DMS53 treated with DMSO at 0.1 percent for 48 hours (cell line): ENCODE measurements at regions not wholly inside any gene's neighbourhood (a gene's known extent, or its start where the extent isn't known, plus 50 kb on each side); places are given as distances from the start of the nearest gene placed in this dataset.
"Not testable (repeated sequence)": the region's sequence is repeated elsewhere in the genome, so short reads cannot be mapped to it uniquely, and the experiment has no call there.

Experiments used
- DNase-seq: peaks from one replicate; lab custom pipeline; 2025; ENCODE audit not compliant: unreplicated experiment; lab: John Stamatoyannopoulos, UW

DNA sequence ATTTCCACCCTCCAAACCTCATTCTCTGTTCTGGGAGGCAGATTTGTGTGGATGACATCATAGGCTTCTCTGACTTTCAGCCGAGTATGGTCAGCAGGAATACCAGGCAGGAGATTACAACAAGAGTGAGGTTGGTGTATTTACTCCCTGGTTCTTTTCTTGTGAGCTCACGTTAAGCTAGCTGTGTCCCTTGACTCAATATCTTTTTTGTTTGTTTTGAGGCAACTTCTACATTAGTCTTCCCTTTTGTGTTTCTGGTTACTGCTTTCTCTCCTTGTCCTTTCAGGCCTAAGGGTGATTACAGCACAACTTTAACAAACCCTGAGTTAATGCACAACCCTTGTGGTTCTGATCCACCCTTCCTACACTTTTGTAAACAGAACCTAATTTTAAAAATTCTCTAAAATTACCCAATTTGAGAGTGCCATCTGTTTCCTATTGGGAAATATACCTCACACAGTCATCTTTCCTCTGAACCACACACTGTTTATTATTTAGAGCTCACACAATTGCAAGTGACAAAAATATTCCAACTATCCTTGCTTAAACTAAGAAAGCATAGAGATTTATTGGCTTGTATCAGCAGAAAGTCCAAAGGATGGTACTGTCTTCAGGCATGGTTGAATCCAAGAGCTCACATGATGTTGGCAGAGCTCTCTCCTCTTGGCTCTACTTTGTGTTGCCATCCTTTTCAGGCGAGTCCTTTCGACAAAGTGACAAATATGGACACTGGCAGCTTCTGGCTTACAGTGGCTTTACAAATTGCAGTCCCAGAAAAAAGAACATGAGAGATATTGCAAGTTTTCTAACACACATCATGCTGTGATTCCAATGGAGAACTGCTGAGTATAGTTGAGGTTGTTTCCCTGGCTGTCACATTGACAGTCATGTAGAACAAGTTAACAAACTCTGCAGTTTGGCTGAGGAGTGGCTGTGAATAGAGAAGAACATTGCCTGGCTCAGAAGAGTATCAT is 150.5 kb upstream of the DDIT4L start:
- no peak for DNase-seq

DNA sequence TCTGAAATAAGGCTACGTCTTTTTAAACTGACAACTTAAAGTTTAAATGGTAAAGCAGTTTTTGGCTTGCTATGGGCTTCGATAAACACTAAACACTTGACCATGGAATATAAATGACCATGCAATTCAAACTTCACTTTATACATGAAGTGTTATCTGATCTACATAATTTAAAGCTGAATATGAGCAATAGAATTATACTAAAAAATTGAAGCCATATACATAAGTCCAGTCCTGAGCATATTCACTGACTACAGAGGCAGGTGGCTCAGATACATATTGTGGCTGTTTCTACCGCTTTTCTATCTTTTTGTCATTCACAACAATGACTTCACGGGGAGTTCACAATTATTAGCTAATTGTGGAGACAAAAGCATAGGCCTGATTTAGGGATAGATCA is 149.6 kb upstream of the DDIT4L start:
- DNase-seq, result no peak

DNA sequence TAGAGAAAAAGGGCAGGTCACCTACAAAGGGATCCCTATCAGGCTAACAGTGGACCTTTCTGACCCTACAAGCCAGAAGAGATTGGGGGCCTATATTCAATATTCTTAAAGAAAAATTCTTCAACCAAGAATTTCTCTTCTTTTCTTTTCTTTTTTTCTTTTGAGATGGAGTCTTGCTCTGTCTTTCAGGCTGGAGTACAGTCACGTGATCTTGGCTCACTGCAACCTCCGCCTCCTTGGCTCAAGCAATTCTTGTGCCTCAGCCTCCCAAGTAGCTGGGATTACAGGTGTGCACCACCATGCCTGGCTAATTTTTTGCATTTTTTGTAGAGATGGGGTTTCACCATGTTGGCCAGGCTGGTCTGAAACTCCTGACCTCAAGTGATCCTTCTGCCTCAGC is 143.2 kb upstream of the DDIT4L start:
- not testable (repeated sequence) for DNase-seq

DNA sequence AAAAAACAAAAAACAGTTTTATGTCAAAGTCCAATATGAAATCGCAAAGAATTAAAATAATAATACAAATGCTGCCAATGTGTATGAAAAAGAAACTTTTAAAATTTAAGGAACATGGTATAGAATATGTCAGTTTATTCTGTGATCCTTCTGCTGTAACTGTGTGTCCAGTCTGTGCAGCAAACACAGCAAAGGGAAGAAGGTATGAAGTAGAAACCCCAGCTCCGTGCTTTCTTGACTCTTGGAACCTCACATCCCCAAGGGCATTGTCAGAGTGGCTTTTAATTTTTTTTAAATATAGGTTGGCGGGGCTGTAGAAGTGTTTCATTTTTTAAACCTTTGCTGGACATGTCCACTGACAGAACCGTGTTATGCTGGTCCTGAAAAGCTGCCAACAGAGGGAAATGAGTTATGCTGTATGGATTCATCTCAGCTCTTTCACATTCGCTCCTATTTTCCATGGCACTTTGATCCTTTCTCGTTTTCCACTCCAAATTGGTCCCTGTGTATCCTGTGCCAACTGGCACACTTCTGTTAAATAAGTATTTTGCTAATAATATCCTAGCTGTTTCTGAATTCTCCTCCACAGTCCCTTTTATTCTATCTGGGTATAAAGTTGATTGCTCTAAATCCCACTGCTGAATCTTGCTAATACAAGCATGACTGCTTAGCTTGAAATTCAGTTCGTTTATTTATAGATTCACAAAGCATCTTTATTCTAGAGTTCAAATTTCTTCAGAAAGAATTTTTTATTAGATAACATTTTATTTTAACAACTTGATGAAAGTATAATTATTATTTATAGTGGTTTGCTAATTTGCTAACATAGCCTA is 127.0 kb upstream of the DDIT4L start:
- DNase-seq, result no peak

DNA sequence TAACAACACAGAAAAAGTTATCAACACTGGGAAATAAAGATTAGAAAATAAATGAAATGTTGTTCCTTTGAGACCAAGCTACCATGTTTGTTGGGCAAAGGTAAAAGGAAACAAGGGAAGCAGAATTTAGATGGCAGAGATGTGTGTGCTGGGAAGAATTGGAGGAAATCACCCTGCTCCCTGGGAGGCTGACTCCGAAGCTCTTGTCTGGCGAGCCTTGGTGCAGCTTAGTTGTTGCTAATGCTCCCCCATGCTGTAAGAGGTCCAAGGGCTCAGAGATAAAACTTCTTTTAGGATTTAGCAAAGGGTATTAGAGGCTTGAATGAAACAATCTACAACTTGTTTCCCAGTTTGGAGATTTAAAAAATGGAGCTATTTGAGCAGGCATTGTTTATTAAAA is 123.8 kb upstream of the DDIT4L start:
- no peak for DNase-seq

DNA sequence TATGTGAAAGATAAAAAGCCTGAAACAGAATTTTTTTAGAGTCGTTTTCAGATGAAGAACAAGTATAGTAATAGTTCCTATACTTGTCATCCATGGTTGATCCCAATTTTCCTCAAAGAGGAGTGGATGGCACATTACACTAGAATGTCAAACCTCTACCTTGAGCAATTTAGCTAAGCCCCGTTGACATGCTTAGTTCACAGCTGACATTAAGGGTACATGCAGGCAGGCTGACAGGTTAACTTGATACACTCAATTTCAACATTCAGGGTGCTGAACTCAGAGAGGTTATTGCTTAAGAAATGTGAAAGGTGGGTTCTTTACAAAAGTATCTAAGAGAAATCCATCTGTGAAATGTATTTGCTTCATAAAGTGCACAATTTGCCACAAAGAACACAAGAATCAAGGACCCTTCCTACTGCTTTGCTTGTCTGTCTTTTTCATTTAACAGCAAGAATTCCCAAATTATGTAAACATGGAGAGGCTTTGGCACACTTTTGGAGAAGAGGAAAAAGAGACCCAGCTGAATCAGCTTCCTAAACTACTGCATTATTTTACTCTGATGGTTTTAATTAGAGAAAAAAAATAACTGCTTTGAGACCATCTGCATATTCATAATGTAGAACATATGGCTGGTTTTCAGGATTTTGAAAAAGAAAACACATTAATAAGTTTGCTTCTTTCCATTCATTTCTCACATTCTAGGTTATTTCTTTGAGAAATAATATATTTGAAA is 122.5 kb upstream of the DDIT4L start:
- DNase-seq, result no peak

DNA sequence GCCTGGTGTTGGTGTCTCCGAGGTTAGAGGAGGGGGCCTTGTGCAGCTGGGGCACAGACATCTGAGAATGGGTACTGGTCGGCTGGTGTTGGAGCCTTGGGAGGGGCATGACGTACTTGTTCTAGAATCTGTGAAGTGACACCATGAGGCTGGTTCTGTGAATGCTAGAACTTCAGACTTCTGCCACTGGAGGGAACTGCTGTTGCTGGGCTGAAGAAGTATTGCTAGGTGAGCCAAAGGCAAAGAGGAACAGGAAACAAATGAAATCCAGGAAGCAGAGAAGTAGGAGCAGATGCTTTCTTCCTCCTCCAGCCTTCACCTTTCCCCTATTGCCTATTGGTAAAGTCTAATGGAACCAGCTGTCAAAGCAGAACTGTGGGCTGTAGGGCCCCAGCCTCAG is 120.9 kb upstream of the DDIT4L start:
- DNase-seq, result peak; percentile 7

DNA sequence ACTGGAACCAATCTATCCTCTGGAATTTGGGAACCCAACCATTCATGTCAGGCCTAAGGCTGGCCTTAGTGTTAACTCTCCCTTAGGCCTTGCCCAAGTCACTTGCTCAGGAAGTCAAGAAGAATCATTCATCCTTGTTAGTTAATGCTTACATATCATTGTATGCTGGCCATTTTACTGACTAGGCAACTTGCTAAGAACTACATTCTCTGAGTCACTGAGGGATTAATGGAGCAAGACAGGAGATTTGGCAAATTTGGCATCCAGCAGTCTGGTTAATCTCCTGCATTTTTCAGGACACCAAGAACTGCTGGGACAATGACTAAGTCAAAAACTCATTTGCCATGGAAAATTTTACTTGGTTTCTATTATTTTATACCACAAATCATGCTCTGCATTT is 115.8 kb upstream of the DDIT4L start:
- DNase-seq, result no peak

DNA sequence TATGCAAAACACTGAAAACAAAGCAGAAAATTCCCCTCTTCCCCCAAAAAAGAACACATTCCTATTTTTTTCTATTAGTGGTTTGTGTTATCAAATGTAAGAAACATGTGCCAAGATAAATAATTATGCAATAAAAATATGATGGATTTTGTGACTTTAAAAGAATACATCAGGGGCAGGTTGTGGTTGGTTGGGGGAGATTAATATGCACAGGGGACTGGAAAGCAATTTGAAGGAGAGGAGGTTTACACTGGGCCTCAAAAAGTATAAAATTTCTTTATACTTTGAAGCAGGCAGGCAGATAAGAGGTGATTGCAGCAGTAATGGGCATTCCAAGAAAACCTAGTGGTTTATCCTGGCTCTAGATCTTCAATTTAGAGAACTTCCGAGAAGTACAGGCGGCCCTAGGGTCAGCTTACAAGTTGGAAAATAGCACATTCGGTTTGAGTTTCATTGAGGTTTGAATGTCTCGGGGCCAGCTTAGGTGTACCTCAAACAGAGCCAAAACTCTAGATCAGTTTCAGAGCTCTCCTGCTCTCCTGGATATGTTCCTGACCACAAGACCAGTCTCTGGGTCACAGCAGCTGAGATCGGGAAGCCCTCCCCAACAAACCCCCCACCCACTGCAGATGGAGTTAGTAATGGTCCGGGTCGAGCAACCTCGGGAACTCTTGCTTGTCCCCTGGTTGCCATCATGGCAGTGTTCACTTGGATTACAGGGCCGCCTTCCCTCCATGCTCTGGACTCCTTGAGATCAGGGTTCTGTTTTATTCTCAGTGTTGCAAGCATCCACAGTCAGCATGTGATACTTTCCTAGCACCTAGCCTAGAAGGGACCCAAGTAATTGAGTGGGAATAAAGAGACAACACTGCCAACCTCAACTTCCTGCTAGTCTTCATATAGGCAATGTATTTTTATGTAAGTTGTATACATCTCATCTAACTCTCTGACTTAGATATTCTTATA is 112.1 kb upstream of the DDIT4L start:
- DNase-seq, result no peak

DNA sequence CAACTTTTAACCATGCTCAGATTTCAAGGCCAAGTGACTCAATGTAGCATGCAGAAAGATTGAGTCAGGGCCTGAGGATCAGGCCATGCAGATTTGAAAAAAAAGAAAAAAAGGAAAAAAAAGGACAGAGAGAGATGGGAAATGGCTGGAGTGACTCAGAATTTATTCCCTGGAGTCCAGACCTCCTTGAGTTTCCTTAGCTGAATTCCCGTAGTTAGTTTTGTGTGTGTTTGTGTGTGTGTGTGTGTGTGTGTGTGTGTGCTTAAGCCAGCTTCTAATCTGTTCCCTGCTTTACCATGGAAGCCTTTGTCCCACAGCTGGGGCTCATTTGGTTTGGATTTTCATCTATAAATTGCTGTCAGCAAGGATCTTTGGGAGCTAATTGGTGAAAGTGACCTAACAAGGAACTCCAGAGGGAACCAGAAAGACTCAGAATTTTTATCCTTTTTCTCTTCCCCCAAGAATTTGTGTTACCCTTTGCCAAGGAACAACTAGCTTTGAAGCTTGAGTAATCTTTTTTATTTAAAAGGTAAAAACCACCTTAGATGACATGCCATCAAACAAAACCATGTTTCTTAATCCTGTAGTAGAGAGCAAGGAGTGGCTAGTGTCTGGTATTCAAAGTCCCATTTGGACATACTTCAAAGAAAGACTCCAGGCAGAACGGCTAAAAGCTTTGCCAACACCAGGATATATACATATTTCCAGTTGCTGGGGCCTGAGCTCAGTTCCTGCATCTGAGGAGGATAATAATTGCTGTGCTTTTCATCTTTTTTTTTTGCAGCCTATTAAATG is 109.0 kb upstream of the DDIT4L start:
- no peak for DNase-seq

DNA sequence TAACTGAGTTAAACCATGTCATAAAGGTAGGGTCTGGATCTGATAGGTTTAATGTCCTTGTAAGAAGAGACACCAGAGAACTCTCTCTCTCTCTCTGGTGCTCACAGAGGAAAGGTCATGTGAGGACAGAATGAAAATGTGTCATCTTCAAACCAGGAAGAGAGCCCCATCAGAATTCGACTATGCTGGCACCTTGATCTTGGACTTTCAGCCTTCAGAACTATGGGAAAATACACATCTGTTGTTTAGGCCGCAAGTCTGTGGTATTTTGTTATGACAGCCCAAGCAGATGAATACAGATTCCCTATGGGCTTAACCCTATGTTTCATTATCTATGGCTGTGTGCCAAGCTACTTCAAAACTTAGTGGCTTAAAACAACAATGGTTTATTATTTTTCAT is 105.5 kb upstream of the DDIT4L start:
- peak; percentile 3 for DNase-seq

DNA sequence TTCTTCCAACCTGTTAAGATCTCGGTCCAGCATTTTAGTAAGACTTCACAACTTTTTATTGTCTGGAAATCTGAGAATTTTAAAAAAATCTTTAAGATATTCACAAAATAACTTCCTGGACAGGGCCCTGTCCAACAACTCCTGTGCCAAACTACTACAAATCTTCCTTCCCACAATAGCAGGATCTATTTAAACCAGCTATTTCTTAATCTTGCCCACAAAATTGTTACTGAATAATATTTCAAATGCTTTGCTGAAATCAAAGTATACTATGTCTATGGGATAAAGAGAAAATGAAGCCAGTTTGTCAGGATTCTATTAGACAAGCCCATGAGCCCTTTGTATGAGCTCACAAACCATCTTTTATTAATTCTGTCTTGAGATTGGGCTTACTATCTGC is 104.1 kb upstream of the DDIT4L start:
- DNase-seq, result no peak

DNA sequence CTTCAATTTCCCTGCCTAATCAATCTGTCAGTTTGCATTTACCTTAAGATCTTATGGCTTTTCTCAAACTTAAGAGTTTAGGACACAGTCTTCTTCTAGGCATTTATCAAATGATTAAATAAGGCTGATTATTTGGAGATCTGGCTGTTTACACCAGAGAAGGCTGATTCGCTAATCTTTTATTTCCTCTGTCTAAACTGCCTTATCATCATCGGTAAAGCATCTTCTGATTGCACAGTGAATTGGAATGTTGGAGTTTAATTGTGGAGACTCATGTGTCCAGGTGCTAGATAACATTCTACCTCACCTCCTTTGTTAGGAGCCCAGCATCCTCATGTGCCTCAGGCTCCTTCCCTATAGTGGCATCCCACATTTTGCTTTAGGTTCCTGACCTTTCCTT is 100.3 kb upstream of the DDIT4L start:
- DNase-seq, result no peak

DNA sequence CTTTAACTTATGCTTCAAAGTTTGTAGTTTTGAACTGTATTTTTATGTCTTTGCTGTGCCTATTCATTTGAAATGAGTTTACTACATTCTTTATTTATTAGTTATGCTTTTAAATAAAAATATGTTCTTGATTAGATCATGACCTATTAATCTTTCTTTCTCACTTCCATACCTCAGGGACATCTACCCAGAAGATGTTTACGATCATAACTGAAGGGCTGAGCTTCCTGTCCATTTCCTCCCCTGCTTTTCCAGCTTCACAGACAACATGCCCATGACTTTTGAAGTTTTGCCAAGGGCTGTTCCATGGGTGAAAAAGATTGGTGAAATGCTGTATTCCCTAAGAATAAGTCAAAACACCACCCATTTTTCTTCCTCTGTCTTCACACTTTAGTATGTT is 99.7 kb upstream of the DDIT4L start:
- DNase-seq, result no peak

DNA sequence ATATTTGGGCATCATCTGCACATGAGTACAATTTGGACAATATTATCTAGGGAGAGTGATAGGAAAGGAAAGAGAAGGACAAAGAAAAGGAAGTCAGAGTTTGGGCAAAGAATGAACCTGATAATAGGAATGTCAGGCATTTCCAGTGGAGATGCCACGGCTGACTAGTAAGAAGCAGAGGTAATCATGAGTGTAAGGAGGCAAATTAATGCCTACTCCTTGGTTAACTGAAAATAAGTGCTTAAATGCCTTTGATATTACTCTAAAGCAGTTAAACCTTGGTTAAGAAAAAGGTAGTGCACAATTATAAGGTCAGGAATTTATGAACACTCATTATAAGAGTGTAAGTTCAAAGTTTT is 99.2 kb upstream of the DDIT4L start:
- DNase-seq, result no peak

DNA sequence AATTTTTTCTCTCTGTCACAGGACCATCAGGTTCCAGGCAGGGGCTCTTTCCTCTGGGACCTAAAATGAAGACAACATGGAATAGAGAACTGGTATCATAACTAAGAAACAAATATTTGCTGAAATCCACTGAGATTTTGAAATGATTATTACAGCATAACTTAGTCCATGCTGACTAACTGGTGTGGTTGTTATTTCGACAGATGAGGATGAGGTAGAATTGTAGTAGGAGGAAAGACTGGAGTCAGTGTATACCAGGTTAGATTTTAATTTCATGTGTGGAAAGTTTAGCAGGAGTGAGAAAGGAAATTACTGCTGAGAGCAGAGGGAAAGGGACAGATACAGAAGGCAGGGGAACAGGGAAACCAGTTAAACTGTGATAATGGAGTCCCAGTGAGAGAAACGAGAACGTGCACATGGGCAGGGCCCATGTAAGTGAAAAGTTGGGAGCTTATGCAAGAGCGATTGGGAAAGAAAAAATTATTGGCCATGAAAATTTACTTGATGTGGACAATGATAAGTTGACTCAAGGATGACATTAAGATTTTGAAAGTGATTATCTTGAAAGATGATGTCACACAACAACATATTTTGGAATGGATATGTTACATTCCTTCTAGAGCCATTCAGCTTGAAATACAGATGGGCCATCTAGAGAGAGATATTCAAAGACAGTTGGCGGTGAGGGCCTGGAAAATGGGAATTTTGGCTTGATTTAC is 98.7 kb upstream of the DDIT4L start:
- no peak for DNase-seq

DNA sequence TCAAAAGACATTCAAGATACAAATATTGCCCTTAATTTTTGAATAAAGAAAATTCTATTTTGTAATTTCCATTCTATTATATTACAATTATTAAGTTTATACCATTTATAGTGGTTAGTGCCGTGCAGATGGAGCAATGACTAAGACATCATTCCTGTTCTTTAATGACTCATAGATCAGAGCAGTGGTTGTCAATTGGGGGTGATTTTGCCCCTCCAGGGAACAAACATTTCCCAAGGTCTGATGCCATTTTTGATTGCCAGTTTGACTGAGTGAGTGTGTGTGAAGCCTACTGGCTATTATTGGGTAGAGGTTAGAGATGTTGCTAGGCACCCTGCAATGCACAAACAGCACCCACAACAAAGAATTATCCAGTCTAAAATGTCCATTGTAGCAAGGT is 97.9 kb upstream of the DDIT4L start:
- no peak for DNase-seq

DNA sequence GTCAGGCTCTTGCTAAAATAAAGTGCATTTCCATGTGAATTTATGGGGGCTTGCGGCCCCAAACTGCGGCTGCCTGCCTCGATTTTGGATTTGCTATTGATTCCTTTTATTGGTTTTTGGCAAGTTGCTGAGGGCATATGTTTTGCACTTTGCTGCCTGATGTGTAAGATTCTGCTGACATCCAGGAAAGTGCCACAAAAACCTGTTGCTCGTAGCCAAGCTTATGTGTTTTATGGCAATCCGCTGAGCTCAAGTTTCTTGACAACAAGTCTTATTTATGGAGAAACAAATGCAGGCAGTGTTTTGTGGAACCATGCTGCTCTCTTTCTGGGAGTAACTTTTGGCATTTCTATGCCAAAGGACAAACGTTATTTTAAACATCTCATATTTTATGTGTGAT is 97.3 kb upstream of the DDIT4L start:
- DNase-seq, result no peak

DNA sequence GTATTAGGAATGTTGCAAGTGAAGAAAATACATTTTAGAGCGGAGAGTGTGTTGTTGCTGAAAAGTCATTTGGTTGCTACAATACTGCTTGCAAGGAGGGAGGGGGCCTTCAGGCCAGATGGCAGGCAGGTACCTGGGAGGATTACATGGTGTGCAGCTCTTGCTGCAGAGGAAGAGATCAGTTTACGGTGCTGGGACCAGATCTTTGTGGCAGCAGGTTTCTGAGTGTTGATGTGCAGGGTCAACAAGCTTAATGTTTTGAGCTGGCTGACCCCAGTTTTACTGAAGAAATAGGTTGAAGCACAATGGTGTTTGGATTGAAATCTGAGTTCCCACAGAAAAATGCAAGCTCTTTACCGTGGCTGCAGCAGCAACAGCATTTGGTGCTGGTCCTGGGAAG is 96.4 kb upstream of the DDIT4L start:
- no peak for DNase-seq
